WTC11 (cell line): ENCODE measurements at regions not wholly inside any gene's neighbourhood (a gene's known extent, or its start where the extent isn't known, plus 50 kb on each side); places are given as distances from the start of the nearest gene placed in this dataset.

ENCODE experiments used
- ATAC-seq: fragments of 200-7000 bp; cut with Tn5 transposase; 2 replicates; pipeline ENCODE4 v1.10.0; 2021; ENCODE audit warnings: mild to moderate bottlenecking, moderate library complexity
- CTCF ChIA-PET: fragments of 300-600 bp; sonication (Branson Sonifier 250); formaldehyde crosslinking; loops from one replicate; lab custom pipeline; 2021; ENCODE audit warnings: antibody characterized with exemption; lab: Charles Lee
- POLR2A ChIA-PET: fragments of 350-600 bp; sonication (Branson Sonifier 250); formaldehyde crosslinking; loops from one replicate; lab custom pipeline; 2021; ENCODE audit warnings: antibody characterized with exemption; lab: Charles Lee
- DNase-seq: peaks from one replicate; pipeline ENCODE4 v3.0.0; 2021; ENCODE audit warnings: low spot score
- H3K27ac Mint-ChIP-seq: 2 replicates; pipeline ENCODE4 v1.8.0; 2021; ENCODE audit warnings: mixed read lengths
- H3K27me3 Mint-ChIP-seq: 2 replicates; pipeline ENCODE4 v1.8.0; 2021; ENCODE audit warnings: low read depth, mild to moderate bottlenecking, moderate library complexity, mixed read lengths
- H3K36me3 Mint-ChIP-seq: 2 replicates; pipeline ENCODE4 v1.8.0; 2021; ENCODE audit warnings: mixed read lengths
- H3K4me1 Mint-ChIP-seq: 2 replicates; pipeline ENCODE4 v1.8.0; 2022; ENCODE audit warnings: mixed read lengths
- H3K4me3 Mint-ChIP-seq: 2 replicates; pipeline ENCODE4 v1.8.0; 2021; ENCODE audit warnings: mild to moderate bottlenecking, moderate library complexity, mixed read lengths
- H3K9me3 Mint-ChIP-seq: 2 replicates; pipeline ENCODE4 v1.8.0; 2021; ENCODE audit warnings: mixed read lengths
- ATF1 ChIP-seq: sonication (generic); formaldehyde crosslinking; IDR thresholded peaks from 2 replicates; pipeline ENCODE4 v1.8.1; 2023; ENCODE audit warnings: mild to moderate bottlenecking, moderate library complexity, missing genetic modification reagents
- ATF2 ChIP-seq: sonication (generic); formaldehyde crosslinking; IDR thresholded peaks from 2 replicates; pipeline ENCODE4 v1.8.1; 2022; ENCODE audit warnings: low read depth, missing genetic modification reagents, borderline replicate concordance
- FOXP1 ChIP-seq: sonication (generic); formaldehyde crosslinking; IDR thresholded peaks from 2 replicates; pipeline ENCODE4 v1.8.0; 2022; ENCODE audit warnings: missing genetic modification reagents, mild to moderate bottlenecking, moderate library complexity, borderline replicate concordance
- GABPB1 ChIP-seq: sonication (generic); formaldehyde crosslinking; IDR thresholded peaks from 2 replicates; pipeline ENCODE4 v1.8.1; 2023; ENCODE audit warnings: mild to moderate bottlenecking, missing genetic modification reagents
- GRHL2 ChIP-seq: fragments of 250-450 bp; sonication (Bioruptor Pico); IDR thresholded peaks from 2 replicates; pipeline ENCODE4 v1.8.0; 2022; ENCODE audit warnings: mild to moderate bottlenecking, moderate library complexity; ENCODE audit not compliant: insufficient replicate concordance, severe bottlenecking
- GTF2I ChIP-seq: fragments of 250-450 bp; sonication (Bioruptor Pico); conservative IDR thresholded peaks from 2 replicates; pipeline ENCODE4 v1.4.0; 2021; ENCODE audit warnings: mild to moderate bottlenecking
- MAX ChIP-seq: sonication (generic); formaldehyde crosslinking; IDR thresholded peaks from 2 replicates; pipeline ENCODE4 v1.8.0; 2022; ENCODE audit warnings: mild to moderate bottlenecking, missing genetic modification reagents
- MXD4 ChIP-seq: fragments of 250-450 bp; sonication (Bioruptor Pico); IDR thresholded peaks from 2 replicates; pipeline ENCODE4 v1.8.0; 2021; ENCODE audit warnings: mild to moderate bottlenecking, moderate library complexity, borderline replicate concordance
- NR3C1 ChIP-seq: sonication (generic); formaldehyde crosslinking; conservative IDR thresholded peaks from 2 replicates; pipeline ENCODE4 v1.8.1; 2023; ENCODE audit warnings: low read depth, mild to moderate bottlenecking, missing genetic modification reagents
- PREB ChIP-seq: sonication (generic); formaldehyde crosslinking; IDR thresholded peaks from 2 replicates; pipeline ENCODE4 v1.8.1; 2022; ENCODE audit warnings: mild to moderate bottlenecking, missing genetic modification reagents, moderate library complexity, borderline replicate concordance
- RELA ChIP-seq: sonication (generic); formaldehyde crosslinking; IDR thresholded peaks from 2 replicates; pipeline ENCODE4 v1.8.1; 2022; ENCODE audit warnings: missing genetic modification reagents, mild to moderate bottlenecking, borderline replicate concordance
- SMAD3 ChIP-seq: sonication (generic); formaldehyde crosslinking; IDR thresholded peaks from 2 replicates; pipeline ENCODE4 v1.8.0; 2022; ENCODE audit warnings: missing genetic modification reagents, mild to moderate bottlenecking, borderline replicate concordance
- SMAD4 ChIP-seq: sonication (generic); formaldehyde crosslinking; IDR thresholded peaks from 2 replicates; pipeline ENCODE4 v1.8.0; 2022; ENCODE audit warnings: mild to moderate bottlenecking, missing genetic modification reagents
- SOX15 ChIP-seq: fragments of 250-450 bp; sonication (Bioruptor Pico); IDR thresholded peaks from 2 replicates; pipeline ENCODE4 v1.9.0; 2021; ENCODE audit warnings: mild to moderate bottlenecking
- TEAD1 ChIP-seq: sonication (generic); formaldehyde crosslinking; IDR thresholded peaks from 2 replicates; pipeline ENCODE4 v1.8.0; 2022; ENCODE audit warnings: mild to moderate bottlenecking, missing genetic modification reagents
- ZNF121 ChIP-seq: sonication (generic); formaldehyde crosslinking; IDR thresholded peaks from 2 replicates; pipeline ENCODE4 v1.8.0; 2023; ENCODE audit warnings: missing genetic modification reagents
- ZNF138 ChIP-seq: sonication (generic); formaldehyde crosslinking; conservative IDR thresholded peaks from 2 replicates; pipeline ENCODE4 v1.8.1; 2022; ENCODE audit warnings: mild to moderate bottlenecking, moderate library complexity, missing genetic modification reagents
- ZNF317 ChIP-seq: sonication (generic); formaldehyde crosslinking; IDR thresholded peaks from 2 replicates; pipeline ENCODE4 v1.8.1; 2023; ENCODE audit warnings: low read depth, mild to moderate bottlenecking, moderate library complexity, missing genetic modification reagents, borderline replicate concordance
- TF ChIP-seq, protein P1 (sequence below): fragments of 200-600 bp; IDR thresholded peaks from 2 replicates; pipeline ENCODE4 v1.8.0; 2022; ENCODE audit warnings: antibody characterized with exemption
- TF ChIP-seq, protein P2 (sequence below): sonication (generic); formaldehyde crosslinking; IDR thresholded peaks from 2 replicates; pipeline ENCODE4 v1.8.1; 2023; ENCODE audit warnings: mild to moderate bottlenecking, missing genetic modification reagents
- TF ChIP-seq, protein P3 (sequence below): sonication (generic); formaldehyde crosslinking; IDR thresholded peaks from 2 replicates; pipeline ENCODE4 v1.8.1; 2023; ENCODE audit warnings: mild to moderate bottlenecking, missing genetic modification reagents
- TF ChIP-seq, protein P4 (sequence below): fragments of 250-450 bp; sonication (Bioruptor Pico); IDR thresholded peaks from 2 replicates; pipeline ENCODE4 v1.8.0; 2021; ENCODE audit warnings: mild to moderate bottlenecking

GRCh38 chr2:82735336-82735735 lies 1723.7 kb downstream of the SUCLG1 start:
- DNase-seq = no peak
- no peak for ATAC-seq
- Mint-ChIP-seq H3K36me3 (no peaks in the 10 kb centered on the region), H3K9me3 (no peaks in the 10 kb centered on the region), H3K4me1 (0 out of 2 replicates have a peak, but pooled peaks cover 2% of the 10 kb centered on the region), H3K4me3 (no peak overlapping the region), H3K27ac (no peak overlapping the region), H3K27me3 (no peaks in the 10 kb centered on the region)
- CTCF ChIA-PET = no interaction called here
- POLR2A ChIA-PET = no interaction called here
- no peak for TF ChIP-seq MXD4 (CRISPR knock-in tag)
- no peak for TF ChIP-seq GABPB1 (CRISPR knock-in tag)
- no peak for TF ChIP-seq SMAD4 (CRISPR knock-in tag)
- TF ChIP-seq ZNF138 (CRISPR knock-in tag) = no peak
- TF ChIP-seq, protein P1, sequence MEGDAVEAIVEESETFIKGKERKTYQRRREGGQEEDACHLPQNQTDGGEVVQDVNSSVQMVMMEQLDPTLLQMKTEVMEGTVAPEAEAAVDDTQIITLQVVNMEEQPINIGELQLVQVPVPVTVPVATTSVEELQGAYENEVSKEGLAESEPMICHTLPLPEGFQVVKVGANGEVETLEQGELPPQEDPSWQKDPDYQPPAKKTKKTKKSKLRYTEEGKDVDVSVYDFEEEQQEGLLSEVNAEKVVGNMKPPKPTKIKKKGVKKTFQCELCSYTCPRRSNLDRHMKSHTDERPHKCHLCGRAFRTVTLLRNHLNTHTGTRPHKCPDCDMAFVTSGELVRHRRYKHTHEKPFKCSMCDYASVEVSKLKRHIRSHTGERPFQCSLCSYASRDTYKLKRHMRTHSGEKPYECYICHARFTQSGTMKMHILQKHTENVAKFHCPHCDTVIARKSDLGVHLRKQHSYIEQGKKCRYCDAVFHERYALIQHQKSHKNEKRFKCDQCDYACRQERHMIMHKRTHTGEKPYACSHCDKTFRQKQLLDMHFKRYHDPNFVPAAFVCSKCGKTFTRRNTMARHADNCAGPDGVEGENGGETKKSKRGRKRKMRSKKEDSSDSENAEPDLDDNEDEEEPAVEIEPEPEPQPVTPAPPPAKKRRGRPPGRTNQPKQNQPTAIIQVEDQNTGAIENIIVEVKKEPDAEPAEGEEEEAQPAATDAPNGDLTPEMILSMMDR = no peak
- no peak for TF ChIP-seq GTF2I (CRISPR knock-in tag)

GRCh38 chr2:82731824-82732223 lies 1727.3 kb downstream of the SUCLG1 start:
- DNase-seq = no peak
- no peak overlapping the region for H3K27ac Mint-ChIP-seq
- no peak for ATAC-seq
- POLR2A ChIA-PET = no interaction called here
- H3K36me3 Mint-ChIP-seq = no peaks in the 10 kb centered on the region
- H3K4me1 Mint-ChIP-seq = 0 out of 2 replicates have a peak, but pooled peaks cover 2% of the 10 kb centered on the region
- H3K4me3 Mint-ChIP-seq = no peak overlapping the region
- no peaks in the 10 kb centered on the region for H3K27me3 Mint-ChIP-seq
- TF ChIP-seq FOXP1 (no peak), NR3C1 (CRISPR knock-in tag) (no peak), PREB (CRISPR knock-in tag) (no peak), RELA (no peak), SOX15 (CRISPR knock-in tag) (no peak), ATF1 (CRISPR knock-in tag) (no peak), ATF2 (CRISPR knock-in tag) (no peak), ZNF121 (CRISPR knock-in tag) (no peak), ZNF317 (CRISPR knock-in tag) (no peak), SMAD3 (CRISPR knock-in tag) (no peak), MAX (CRISPR knock-in tag) (no peak), TEAD1 (CRISPR knock-in tag) (no peak), GRHL2 (CRISPR knock-in tag) (no peak)
- TF ChIP-seq, protein P2, sequence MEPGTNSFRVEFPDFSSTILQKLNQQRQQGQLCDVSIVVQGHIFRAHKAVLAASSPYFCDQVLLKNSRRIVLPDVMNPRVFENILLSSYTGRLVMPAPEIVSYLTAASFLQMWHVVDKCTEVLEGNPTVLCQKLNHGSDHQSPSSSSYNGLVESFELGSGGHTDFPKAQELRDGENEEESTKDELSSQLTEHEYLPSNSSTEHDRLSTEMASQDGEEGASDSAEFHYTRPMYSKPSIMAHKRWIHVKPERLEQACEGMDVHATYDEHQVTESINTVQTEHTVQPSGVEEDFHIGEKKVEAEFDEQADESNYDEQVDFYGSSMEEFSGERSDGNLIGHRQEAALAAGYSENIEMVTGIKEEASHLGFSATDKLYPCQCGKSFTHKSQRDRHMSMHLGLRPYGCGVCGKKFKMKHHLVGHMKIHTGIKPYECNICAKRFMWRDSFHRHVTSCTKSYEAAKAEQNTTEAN (CRISPR knock-in tag) = no peak
- TF ChIP-seq, protein P3, sequence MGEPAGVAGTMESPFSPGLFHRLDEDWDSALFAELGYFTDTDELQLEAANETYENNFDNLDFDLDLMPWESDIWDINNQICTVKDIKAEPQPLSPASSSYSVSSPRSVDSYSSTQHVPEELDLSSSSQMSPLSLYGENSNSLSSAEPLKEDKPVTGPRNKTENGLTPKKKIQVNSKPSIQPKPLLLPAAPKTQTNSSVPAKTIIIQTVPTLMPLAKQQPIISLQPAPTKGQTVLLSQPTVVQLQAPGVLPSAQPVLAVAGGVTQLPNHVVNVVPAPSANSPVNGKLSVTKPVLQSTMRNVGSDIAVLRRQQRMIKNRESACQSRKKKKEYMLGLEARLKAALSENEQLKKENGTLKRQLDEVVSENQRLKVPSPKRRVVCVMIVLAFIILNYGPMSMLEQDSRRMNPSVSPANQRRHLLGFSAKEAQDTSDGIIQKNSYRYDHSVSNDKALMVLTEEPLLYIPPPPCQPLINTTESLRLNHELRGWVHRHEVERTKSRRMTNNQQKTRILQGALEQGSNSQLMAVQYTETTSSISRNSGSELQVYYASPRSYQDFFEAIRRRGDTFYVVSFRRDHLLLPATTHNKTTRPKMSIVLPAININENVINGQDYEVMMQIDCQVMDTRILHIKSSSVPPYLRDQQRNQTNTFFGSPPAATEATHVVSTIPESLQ (CRISPR knock-in tag) = no peak
- TF ChIP-seq, protein P4, sequence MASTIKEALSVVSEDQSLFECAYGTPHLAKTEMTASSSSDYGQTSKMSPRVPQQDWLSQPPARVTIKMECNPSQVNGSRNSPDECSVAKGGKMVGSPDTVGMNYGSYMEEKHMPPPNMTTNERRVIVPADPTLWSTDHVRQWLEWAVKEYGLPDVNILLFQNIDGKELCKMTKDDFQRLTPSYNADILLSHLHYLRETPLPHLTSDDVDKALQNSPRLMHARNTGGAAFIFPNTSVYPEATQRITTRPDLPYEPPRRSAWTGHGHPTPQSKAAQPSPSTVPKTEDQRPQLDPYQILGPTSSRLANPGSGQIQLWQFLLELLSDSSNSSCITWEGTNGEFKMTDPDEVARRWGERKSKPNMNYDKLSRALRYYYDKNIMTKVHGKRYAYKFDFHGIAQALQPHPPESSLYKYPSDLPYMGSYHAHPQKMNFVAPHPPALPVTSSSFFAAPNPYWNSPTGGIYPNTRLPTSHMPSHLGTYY = no peak
- H3K9me3 Mint-ChIP-seq = no peaks in the 10 kb centered on the region
- CTCF ChIA-PET = no interaction called here
